Astrocyte of the cerebellum (primary cell): ENCODE measurements at regions not wholly inside any gene's neighbourhood (a gene's known extent, or its start where the extent isn't known, plus 50 kb on each side); places are given as distances from the start of the nearest gene placed in this dataset.
A peak's percentile ranks its signal among the peaks of the same experiment; 100 is the strongest.

ENCODE experiments used
- DNase-seq: peaks from one replicate; pipeline ENCODE4 v3.0.0-alpha.2; 2011; ENCODE audit warnings: low read depth
- H3K4me3 ChIP-seq: 2 replicates; pipeline ENCODE4 v1.5.1; 2011; ENCODE audit warnings: mild to moderate bottlenecking, low read depth, low read length, moderate library complexity
- in situ Hi-C: cut with HindIII; loops from 2 replicates; pipeline ENCODE4 v1.10.0; 2017; ENCODE audit warnings: low sequenced_read_pairs
- TF ChIP-seq, protein P1 (sequence below): IDR thresholded peaks from 2 replicates; pipeline ENCODE4 v1.5.1; 2012; ENCODE audit warnings: low read length, low read depth, moderate library complexity, mild to moderate bottlenecking; ENCODE audit errors: missing control alignments

DNA sequence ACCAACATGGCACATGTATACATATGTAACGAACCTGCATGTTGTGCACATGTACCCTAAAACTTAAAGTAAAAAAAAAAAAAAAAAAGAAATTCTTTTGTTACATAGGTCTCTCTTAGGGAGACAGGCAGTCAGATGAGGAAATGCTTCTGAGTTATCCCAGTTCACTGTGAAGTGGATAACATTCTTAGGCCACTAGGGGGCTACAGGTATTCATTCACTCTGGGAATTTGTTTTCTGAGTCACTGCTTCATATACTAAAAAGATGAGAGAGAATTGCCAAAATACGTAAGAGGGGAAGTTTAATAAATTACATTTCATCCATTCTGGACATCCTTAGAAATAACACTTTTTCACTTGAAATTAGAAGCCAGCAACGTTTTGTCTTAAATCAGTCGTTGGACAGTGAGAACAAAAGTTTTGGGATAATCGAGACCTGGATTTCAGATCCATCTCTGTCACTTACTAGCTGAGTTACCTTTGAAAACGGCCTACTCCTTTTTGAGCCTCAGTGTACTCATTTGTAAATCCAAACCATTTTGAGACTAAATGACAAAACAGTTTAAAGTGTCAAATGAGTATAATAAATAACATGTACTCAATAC is 738.4 kb upstream of the ALCAM start:
- TF ChIP-seq, protein P1, sequence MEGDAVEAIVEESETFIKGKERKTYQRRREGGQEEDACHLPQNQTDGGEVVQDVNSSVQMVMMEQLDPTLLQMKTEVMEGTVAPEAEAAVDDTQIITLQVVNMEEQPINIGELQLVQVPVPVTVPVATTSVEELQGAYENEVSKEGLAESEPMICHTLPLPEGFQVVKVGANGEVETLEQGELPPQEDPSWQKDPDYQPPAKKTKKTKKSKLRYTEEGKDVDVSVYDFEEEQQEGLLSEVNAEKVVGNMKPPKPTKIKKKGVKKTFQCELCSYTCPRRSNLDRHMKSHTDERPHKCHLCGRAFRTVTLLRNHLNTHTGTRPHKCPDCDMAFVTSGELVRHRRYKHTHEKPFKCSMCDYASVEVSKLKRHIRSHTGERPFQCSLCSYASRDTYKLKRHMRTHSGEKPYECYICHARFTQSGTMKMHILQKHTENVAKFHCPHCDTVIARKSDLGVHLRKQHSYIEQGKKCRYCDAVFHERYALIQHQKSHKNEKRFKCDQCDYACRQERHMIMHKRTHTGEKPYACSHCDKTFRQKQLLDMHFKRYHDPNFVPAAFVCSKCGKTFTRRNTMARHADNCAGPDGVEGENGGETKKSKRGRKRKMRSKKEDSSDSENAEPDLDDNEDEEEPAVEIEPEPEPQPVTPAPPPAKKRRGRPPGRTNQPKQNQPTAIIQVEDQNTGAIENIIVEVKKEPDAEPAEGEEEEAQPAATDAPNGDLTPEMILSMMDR: peak; percentile 72
- H3K4me3 ChIP-seq: no peak overlapping the region
- in situ Hi-C loops: loop anchor here (25.0 kb wide), 1 partner anchor 734 kb away; the partner anchor contains the start of gene ALCAM
- peak; percentile 22 for DNase-seq

DNA sequence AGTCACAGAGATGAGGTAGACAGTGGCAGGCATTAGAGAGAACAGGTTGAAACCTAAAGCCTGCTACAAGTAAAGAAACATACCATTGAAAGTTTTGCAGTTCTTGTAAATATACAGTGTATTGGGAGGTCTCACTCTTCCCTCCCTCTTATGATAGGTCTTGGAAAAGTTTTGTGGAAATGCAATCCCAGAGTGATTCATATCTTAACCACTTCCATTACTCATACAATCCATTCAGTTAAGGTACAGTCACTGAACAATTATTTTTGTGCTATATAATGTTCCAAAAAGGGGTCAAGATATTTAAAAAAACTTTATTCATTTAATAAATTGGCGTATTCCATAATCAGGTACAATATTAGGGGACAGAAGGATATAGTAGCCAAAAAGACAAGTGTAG is 737.7 kb upstream of the ALCAM start:
- DNase-seq: peak; percentile 61
- TF ChIP-seq, protein P1: no peak
- H3K4me3 ChIP-seq: no peak overlapping the region
- in situ Hi-C loops: loop anchor here (25.0 kb wide), 1 partner anchor 733 kb away; the partner anchor contains the start of gene ALCAM

DNA sequence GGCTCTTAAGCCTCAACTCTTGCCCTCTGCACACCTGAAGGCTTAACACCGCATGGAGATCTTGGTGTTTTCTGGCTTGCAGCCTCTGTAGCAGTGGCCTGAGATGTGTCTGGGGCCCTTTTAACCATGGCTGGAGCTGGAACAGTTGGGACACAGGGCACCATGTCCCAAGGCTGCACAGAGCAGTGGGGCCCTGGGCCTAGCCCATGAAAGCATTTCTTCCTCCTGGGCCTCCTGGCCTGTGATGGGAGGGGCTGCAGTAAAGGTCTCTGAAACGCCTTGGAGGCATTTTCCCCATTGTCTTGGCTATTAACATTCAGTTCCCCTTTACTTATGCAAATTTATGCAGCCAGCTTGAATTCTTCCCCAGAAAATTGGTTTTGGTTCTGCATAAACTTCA is 735.5 kb upstream of the ALCAM start:
- no peak for DNase-seq
- no peak overlapping the region for H3K4me3 ChIP-seq
- TF ChIP-seq, protein P1: no peak
- in situ Hi-C loops: loop anchor here (25.0 kb wide), 1 partner anchor 731 kb away; the partner anchor contains the start of gene ALCAM

DNA sequence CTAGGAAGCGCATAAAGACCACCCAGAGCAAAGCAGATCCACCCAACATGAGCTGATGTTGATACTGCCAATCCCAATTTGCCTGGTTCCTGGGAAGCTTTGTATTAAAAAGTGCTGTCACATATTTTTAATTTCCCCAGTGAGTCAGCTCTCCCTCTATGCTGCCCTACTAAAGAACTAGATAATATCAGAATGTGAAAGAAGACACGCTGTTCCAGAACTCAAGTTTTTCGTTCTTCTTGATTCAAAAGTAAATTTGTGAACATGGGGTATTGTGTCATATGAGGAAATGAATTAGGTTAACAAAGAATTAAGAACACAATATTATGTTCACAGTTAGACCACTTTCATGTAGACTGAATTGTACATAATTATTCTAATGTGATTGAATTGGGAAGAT is 734.2 kb upstream of the ALCAM start:
- in situ Hi-C loops: loop anchor here (25.0 kb wide), 1 partner anchor 730 kb away; the partner anchor contains the start of gene ALCAM
- TF ChIP-seq, protein P1: no peak
- H3K4me3 ChIP-seq: no peak overlapping the region
- no peak for DNase-seq

DNA sequence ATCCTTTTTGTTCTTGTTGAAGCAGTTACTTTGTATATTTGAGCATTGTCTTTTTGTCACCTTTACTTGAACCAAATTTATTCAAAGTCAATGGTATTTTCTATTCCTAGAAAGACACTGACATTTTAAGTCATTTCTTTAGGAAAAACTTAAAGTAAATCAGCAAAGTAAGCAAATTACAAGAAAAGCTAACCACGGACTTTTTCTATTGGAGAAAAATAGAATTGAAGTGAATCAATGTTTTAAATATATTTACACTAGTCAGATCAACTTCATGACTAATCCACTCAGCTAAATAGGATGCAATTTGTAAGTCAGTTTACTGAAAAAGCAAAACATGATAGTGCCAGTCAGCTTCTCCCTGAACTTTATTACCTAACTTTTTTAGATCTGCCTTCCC is 733.8 kb upstream of the ALCAM start:
- TF ChIP-seq, protein P1: no peak
- no peak for DNase-seq
- no peak overlapping the region for H3K4me3 ChIP-seq
- in situ Hi-C loops: loop anchor here (25.0 kb wide), 1 partner anchor 729 kb away; the partner anchor contains the start of gene ALCAM

DNA sequence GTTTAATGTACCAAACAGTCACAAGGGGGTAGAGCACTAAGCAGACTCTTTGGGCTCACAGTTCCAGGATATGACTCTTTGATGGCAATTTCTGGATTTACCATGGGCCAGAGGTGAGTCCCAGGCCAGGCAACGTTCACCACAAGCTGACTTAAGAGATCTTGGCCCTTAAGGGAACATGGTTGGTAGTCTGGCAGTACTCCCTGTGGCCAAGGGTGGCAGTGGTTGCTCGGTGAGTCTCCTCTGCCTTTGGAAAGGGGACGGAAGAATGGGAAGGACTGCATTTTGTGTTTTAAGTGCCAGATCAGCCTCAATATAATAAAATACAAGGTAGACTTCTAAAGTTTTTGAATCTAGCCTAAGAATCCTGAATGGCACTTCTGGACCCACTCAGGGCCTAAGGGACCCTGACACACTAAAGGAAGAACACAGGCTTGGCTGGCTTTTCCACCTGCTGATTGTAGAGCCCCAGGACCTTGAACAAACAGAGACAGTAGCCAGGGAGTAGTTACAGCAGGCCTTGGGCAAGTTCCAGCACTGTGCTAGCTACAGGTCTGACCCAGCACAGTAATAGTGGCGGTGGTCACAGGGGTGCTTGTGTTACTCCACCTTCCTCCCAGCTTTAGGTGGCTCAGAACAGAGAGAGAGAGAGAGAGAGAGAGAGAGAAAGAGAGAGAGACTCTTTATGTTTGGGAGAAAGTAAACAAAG is 730.7 kb upstream of the ALCAM start:
- no peak for DNase-seq
- in situ Hi-C loops: loop anchor here (25.0 kb wide), 1 partner anchor 726 kb away; the partner anchor contains the start of gene ALCAM
- H3K4me3 ChIP-seq: no peak overlapping the region
- TF ChIP-seq, protein P1: no peak
